ENCODE measurements at regions not wholly inside any gene's neighbourhood (a gene's known extent, or its start where the extent isn't known, plus 50 kb on each side); places are given as distances from the start of the nearest gene placed in this dataset.

DNA sequence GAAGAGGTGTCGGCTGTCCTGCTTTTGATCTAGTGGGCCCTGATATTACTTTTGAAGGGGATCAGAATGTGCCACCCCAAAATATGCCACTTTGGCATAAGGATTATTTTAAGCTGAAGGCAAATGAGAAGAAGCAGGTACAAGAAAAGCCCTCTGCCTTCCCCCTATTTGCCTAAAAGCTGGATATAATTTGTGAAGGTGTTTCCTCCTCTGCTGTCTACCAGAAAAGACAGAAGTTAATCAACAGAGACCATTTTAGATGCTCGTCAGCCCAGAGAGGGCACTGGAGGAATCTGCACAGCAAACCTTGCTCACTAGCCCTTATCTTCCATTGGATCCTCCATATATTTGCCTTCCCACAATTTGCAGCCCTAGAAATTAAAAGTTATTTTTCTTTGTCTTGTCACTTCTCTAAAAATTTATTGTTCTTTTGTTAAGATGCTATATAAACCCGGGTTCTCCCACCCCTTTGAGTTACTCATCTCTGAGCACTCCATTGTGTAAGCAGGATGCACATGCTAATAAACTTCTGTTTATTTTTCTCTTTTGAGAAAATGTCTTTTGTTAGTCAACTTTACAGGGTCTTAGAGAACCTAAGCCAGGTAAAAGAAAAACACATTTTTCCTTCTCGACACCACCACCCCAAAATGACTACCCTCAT lies 163.2 kb upstream of the SLC1A4 start:
- DNase-seq (ENCODE audit: low read depth) = no peak

DNA sequence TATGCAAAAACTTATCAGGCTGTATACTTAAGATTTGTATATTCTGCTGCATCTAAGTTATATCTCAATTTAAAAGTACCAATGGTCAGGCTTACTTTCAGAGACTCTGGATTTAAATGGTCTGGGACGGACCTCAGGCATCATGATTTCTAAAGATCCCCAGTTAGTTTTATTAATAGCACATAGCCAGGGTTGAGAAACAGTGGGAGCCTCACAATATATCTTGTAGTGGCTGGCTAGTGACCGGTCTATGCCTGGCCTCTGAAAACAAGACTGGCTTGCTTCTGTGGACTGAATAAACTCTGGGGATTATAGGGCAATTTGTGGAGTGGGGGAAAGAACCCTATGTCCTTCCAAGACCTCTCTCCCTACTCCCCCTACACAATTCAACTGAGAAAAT lies 162.5 kb upstream of the SLC1A4 start:
- no peak for DNase-seq (ENCODE audit: low read depth)

GRCh38 chr2:64828261-64828660 lies 160.9 kb upstream of the SLC1A4 start:
- no peak for DNase-seq (ENCODE audit: low read depth)

DNA sequence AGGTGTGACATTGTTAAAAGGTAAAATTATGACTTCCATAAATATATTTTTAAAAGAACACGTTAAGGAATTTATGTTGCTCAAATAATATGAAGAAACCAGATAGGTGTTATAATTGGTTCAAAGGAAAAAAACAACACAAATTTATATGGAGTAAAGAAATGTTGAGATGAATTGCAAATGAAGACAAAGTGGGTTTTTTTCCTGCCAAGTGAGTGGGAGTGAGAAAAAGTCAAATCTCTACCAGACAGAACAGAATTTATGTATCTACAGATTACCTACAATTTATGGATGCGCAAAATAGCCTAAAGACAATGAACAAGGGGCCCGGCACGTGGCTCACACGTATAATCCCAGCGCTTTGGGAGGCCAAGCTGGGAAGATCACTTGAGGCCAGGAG lies 159.7 kb upstream of the SLC1A4 start:
- DNase-seq (ENCODE audit: low read depth) = no peak

GRCh38 chr2:64831134-64831976 lies 157.8 kb upstream of the SLC1A4 start:
- peak; percentile 90 for DNase-seq (ENCODE audit: low read depth)

DNA sequence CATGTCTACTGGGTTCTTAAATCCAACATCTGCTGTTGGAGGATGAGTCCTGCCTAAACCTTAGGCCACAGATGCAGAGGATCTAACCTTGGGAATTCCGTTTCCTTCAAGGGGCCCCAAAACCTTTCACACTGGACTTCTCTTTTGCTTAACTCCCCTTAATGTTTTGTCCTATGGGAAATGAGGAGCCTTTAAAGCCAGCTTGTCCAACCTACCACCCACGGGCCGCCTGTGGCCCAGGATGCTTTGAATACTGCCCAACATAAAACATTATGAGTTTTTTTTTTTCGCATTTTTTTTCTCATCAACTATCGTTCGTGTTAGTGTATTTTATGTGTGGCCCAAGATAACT lies 157.2 kb upstream of the SLC1A4 start:
- no peak for DNase-seq (ENCODE audit: low read depth)

DNA sequence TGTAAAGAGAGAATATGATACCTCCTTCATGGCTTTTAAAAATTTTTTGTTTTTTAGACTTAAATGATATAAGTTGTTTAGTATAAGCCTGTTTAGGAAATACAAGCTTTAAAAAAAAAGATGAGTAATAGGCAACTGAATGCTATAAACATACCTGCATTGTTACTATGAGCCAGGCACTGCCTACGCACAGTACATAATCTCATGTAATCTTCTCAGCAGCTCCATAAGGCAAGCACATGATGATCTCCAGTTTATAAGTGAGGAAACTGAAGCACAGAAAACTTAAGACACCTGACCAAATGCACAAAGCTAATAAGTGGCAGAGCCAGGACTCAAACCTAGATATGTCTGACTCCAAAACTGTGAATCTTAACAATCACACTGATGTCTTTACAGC lies 156.3 kb upstream of the SLC1A4 start:
- no peak for DNase-seq (ENCODE audit: low read depth)

DNA sequence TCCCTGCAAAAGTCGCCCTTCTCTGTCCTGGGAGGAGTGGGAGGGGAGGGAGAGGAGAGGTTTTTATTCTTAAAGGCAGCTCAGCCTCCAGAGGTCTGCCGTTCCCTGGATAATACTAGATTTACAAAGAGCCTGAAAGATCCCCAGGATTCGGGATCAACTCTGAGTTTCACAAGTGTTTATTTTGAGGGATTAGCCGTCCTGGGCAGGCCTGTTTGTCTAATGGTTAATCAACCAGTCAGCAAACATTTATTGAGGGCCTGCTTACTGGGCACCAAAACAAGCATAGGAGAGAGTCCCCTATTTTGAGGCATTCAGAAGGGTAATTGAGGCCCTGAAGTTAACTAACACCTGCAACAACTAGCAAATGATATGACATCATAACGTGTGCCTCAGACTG lies 152.6 kb upstream of the SLC1A4 start:
- no peak for DNase-seq (ENCODE audit: low read depth)

DNA sequence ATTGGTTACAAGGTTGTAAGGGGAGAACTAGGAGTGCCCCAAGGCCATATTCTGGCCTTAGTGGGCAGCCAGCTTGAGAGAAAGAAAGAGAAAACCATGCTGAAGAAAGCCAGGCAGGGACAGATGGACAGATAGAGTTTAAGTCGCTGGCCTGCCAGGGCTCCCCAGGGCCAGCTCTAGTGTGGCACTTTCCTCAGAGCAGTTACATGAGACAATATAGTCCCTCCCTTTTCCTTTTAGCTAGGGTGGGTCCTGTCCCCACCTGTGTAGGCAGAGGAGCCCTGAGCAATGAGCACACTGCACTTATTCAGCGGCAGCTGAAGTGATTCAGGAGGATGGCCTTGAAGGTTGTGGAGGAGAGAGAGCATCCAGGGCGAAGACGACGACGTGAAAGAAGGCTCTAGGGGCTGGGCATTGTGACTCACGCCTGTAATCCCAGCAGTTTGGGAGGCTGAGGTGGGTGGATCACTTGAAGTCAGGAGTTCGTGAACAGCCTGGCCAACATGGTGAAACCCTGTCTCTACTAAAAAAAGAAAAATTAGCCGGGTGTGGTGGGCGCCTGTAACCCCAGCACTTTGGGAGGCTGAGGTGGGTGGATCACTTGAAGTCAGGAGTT lies 152.0 kb upstream of the SLC1A4 start:
- peak; percentile 73 for DNase-seq (ENCODE audit: low read depth)

DNA sequence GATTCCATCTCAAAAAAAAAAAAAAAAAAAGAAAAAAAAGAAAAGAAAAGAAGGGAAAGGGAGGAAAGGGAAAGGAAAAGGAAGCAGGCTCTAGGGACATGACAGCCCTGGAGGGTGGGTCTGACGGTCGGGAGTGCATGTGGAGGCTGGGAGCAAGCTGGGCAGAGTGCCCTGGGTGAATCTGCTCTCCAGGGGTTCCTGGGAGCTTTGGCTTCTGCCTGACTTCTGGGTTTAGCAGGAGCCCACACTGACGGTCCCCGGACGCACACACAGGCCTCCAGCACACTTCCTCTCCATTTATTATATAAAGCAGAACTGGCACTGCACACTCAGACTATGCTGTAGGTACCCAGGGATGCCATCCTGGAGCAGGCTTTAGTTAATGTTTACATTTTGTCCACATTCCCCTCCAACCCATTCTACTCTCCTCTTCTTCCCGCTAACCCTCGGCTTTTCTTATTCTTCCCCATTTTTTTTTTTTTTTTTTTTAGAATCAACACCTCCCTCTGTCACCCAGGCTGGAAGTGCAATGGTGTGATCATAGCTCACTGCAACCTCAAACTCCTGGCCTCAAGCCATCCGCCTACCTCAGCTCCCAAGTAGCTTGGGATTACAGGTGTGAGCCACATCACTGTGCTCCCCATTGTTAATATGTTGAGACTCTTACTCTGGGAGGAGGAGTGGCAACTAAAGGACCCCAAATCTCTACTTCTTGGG lies 151.1 kb upstream of the SLC1A4 start:
- DNase-seq (ENCODE audit: low read depth) = peak; percentile 46

GRCh38 chr2:64838817-64839216 lies 150.4 kb upstream of the SLC1A4 start:
- DNase-seq (ENCODE audit: low read depth) = peak; percentile 93

DNA sequence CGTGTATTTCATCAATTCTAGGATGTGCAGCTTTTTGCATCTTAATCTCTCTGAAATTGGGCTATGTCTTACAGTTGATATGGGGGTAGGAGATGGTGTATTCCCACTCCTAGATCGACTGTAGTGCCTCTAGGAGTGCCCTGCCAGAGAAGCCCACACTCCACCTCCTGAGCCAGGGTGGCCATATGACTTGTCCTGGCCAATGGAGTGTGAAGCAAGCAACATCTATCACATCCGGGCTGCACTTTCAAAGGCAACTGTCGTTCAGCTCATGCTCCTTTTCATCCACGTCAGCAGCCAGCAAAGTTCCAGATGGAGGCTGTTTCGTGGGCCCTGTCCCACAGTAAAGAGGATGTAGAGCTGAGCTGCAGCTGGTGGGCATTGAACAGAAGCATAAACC lies 149.4 kb upstream of the SLC1A4 start:
- no peak for DNase-seq (ENCODE audit: low read depth)

GRCh38 chr2:64840426-64840881 lies 148.7 kb upstream of the SLC1A4 start:
- peak; percentile 26 for DNase-seq (ENCODE audit: low read depth)

DNA sequence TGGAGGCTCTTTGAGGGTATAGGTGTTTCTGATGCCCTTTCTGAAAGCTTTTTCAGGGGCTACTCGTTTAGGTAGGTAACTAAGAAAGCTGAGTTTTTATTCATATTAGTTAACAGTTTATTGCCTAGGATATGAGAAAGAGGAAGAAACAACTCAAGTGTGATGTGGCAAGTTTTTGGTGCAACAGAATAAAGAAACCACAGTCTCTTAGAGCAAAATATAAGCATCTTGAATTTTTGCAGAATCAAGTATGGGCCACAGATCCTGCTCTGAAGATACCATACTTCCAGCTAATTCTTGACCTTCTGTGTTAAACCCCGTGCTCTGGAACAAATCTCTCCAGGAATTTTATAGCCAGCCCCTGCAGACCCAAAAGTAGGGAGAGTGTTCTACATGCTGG lies 147.7 kb upstream of the SLC1A4 start:
- DNase-seq (ENCODE audit: low read depth) = no peak

DNA sequence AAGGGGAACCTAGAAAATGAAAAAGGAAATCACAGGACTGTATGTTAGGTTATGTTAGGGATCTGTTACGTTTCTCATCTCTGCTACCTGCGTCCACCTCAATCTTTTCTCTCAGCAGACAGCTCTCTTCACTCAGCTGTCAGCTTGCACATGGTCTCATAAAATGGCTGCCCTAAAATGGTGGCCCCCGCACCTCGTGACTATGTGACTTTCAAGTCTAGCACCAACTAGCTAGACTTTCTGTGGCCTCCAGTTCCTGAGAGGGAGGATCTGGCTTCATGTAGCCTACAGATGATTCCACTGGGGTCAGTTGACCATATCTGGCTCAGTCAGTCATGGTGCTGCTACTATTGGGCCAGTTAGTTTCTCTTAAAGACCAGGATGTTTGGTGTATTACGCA lies 147.2 kb upstream of the SLC1A4 start:
- no peak for DNase-seq (ENCODE audit: low read depth)

- no peak for DNase-seq (ENCODE audit: low read depth)
These were observed 145.1 kb upstream of the SLC1A4 start for GRCh38 chr2:64844087-64844486.

DNA sequence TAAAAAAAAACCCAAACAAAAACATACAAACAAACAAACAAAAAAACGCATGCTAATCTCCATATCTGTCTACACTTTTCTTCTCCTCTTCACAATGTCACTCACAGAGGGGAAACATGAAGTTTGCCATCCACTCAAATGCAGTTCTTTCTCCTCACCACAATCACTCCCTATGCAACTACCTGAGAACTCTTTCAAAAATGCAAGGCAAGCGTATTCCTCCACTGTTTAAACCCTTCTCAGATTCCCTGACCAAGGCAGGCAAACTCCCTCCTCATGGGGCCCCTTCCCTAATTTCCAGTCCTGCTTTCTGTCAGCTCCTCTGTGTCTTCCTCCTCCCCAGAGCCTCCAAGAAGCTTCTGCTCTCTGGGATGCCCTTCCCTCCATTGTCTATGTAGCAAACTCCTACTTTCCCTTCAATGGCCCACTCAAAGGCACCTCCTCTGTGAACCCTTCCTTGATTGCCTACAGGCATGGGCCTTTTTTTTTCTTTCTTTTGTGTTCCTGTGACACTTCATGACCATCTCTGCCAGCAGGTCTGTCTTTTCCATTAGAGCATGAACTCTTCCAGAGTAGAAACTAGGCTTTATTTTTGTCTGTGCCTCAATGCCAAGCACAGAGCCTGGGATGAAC lies 143.8 kb upstream of the SLC1A4 start:
- DNase-seq (ENCODE audit: low read depth) = no peak

DNA sequence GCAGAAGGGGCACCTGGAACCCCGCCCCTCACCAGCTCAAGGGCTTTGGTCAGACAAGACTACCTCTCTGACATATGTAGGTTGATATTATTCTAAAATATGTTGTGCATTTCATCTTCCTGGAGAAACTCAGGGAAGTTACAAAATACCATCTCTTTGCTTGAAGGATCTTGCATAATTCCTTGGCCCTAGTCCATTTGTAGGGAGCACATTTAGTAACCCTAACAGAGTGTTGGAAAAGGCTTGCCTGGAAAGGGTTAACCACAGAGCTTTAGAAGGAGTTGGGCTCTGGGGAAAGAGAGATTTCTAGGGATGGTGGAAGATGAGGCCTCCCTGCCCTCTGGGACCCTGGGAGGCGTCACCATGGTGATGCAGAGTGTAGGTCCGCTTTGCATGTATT lies 143.0 kb upstream of the SLC1A4 start:
- DNase-seq (ENCODE audit: low read depth) = no peak

- DNase-seq (ENCODE audit: low read depth) = no peak
These were observed 141.3 kb upstream of the SLC1A4 start for GRCh38 chr2:64847930-64848329.

- no peak for DNase-seq (ENCODE audit: low read depth)
These were observed 140.8 kb upstream of the SLC1A4 start for GRCh38 chr2:64848363-64848762.

- no peak for DNase-seq (ENCODE audit: low read depth)
These were observed 140.3 kb upstream of the SLC1A4 start for GRCh38 chr2:64848945-64849344.
